ENCODE measurements at regions not wholly inside any gene's neighbourhood (a gene's known extent, or its start where the extent isn't known, plus 50 kb on each side); places are given as distances from the start of the nearest gene placed in this dataset.

DNA sequence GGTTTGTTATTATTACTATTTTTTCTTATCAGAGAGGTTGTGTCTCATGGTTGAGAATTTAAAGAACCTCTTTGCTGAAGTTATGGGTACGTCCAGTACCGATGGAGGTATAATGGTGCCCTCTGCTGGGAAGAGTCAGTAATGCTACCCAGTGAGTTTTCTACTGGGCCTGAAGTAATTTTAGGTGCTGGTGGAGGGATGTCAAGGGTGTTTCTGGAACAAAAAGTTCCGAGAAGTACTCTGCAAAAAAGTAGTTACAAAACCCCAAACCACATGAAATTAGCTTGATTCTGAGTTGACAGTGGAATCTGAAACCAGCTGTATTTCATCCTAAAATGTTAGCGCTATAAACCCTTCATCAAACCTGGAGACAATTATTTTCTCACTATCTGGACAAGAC, 102.5 kb upstream of the MID1 start:
- TF ChIP-seq, protein P1, sequence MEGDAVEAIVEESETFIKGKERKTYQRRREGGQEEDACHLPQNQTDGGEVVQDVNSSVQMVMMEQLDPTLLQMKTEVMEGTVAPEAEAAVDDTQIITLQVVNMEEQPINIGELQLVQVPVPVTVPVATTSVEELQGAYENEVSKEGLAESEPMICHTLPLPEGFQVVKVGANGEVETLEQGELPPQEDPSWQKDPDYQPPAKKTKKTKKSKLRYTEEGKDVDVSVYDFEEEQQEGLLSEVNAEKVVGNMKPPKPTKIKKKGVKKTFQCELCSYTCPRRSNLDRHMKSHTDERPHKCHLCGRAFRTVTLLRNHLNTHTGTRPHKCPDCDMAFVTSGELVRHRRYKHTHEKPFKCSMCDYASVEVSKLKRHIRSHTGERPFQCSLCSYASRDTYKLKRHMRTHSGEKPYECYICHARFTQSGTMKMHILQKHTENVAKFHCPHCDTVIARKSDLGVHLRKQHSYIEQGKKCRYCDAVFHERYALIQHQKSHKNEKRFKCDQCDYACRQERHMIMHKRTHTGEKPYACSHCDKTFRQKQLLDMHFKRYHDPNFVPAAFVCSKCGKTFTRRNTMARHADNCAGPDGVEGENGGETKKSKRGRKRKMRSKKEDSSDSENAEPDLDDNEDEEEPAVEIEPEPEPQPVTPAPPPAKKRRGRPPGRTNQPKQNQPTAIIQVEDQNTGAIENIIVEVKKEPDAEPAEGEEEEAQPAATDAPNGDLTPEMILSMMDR (IDR thresholded peaks at IDR 0.05; ENCODE audit: extremely low read depth, insufficient read depth, missing control alignments) = peak; percentile 80
- peak; percentile 67 for DNase-seq (ENCODE audit: low spot score)
- in situ Hi-C loops (cut with MboI; ENCODE audit: low pct_unique_long_range_greater_than_20kb, low sequenced_read_pairs, unreplicated experiment) = no loop called here

DNA sequence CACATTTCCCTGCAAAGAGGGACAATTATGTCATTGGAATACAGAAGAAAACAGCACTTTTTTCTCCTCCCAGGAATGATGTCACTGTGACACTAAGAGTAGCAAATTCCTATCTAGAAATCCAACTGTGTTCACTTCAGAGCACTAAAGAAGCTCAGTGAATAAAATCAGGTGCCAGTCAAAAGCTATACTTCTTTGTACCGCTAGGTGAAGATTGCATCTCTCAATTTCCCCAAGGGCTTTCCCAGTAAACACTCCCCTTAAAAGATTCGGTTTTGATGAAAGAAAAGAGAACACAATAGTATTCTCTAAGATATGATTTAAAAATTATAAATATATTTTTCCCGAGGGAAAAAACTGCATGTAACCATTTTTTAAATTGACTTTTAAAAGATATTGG, 104.7 kb upstream of the MID1 start:
- TF ChIP-seq, protein P1 (IDR thresholded peaks at IDR 0.05; ENCODE audit: extremely low read depth, insufficient read depth, missing control alignments) = peak; percentile 29
- in situ Hi-C loops (cut with MboI; ENCODE audit: low pct_unique_long_range_greater_than_20kb, low sequenced_read_pairs, unreplicated experiment) = no loop called here
- peak; percentile 25 for DNase-seq (ENCODE audit: low spot score)

DNA sequence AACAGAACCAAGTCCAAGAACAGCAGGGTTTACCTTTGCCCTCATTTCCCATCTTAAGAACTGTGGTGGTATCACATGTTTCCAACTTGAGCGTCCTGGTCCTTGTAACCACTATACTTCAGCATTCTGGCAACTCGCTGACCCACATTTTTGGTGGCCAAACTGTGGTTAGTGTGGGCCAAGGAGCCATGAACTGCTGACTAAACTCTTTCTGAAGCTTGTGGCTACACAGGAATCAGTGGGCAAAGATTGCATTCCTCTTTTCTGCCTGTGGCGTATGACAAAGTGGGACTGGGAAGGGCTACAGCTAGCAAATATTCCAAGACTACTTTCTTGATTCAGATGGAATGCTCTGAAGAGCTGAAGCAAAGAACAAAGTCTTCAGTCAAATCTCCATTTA, 106.3 kb upstream of the MID1 start:
- DNase-seq (ENCODE audit: low spot score) = no peak
- in situ Hi-C loops (cut with MboI; ENCODE audit: low pct_unique_long_range_greater_than_20kb, low sequenced_read_pairs, unreplicated experiment) = no loop called here
- TF ChIP-seq, protein P1 (IDR thresholded peaks at IDR 0.05; ENCODE audit: extremely low read depth, insufficient read depth, missing control alignments) = no peak

DNA sequence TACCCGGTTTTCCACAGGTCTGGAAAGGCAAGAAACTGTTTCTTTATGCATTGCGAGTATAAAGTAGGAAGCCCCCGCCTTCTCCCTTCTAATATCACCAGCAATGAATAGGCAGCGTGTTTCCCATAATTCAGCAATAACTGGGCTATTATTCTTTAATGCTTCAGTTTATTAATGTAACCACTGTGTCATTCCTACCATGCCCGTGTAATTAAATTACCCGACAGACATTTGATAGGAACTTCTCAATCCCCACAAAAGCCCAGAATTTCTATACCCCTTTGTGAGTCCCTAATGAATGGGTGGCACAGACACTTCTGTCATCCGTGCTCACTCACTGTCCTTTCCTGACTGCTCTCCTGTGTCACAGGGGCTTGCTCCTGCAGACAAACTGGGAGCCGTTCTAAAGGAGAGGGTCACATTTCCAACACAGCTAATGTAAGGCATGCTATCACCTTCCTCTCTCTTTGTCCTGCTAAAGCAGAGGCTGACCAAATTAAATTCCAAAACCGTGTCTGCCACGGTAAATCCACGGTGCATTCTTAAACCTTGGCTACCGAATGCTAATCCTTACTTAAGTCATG, 108.5 kb upstream of the MID1 start:
- in situ Hi-C loops (cut with MboI; ENCODE audit: low pct_unique_long_range_greater_than_20kb, low sequenced_read_pairs, unreplicated experiment) = no loop called here
- DNase-seq (ENCODE audit: low spot score) = no peak
- TF ChIP-seq, protein P1 (IDR thresholded peaks at IDR 0.05; ENCODE audit: extremely low read depth, insufficient read depth, missing control alignments) = no peak

DNA sequence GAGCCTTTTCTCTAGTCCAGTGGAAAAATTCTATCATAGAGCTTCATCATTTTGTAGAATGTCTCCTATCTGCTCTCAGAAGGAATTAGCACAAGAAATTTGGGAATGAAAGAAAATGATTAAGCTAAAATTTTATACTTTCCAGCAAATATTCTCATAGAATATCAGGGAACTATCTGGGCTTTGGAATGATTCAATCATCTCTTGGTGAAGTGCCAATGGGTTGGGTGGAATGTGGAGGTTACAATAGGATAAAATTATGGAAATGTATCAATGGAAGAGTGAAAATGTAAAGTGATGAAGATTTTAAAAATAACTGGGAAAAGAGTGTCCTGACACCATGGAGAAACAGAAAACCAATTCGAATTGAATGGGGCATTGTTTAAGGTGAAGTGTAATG, 119.0 kb upstream of the MID1 start:
- DNase-seq (ENCODE audit: low spot score) = no peak
- in situ Hi-C loops (cut with MboI; ENCODE audit: low pct_unique_long_range_greater_than_20kb, low sequenced_read_pairs, unreplicated experiment) = no loop called here
- TF ChIP-seq, protein P1 (IDR thresholded peaks at IDR 0.05; ENCODE audit: extremely low read depth, insufficient read depth, missing control alignments) = no peak

DNA sequence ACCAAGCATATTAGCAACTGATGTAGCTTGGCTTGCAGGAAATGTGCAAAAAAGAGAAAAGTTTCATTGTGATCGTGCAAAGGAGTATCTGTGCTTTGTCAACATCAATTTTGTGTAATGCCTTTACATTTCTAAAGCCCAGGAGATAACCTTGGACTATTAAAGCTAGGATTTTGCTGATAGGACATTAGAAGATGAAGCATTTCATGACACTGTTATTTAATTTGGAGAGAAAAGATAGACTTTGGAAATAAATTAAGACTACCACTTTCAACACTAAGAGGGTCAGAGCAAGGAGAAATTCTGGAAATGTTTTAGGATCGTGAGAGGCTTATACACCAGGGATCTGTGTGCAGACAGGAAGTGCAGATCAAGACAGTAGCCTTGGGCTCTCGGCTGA, 120.6 kb upstream of the MID1 start:
- TF ChIP-seq, protein P1 (IDR thresholded peaks at IDR 0.05; ENCODE audit: extremely low read depth, insufficient read depth, missing control alignments) = no peak
- DNase-seq (ENCODE audit: low spot score) = no peak
- in situ Hi-C loops (cut with MboI; ENCODE audit: low pct_unique_long_range_greater_than_20kb, low sequenced_read_pairs, unreplicated experiment) = no loop called here

DNA sequence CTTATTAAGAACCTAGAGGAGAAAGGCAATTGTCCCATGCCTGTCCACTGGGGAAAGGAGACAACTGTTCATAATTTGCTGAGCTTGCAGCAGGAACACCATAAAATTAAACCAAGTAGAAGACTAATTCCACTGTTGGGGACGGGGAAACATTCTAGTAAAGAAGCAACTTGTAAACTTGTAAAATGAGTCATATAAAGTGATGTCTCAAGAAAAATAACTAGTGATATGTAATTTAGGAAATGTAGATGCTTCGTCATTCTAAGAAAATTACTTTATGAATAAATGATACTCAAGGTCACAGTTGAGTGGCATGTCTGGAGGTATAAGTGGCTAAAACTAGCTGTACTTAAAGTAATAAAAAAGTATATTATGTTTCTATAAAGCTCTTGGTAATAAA, 121.2 kb upstream of the MID1 start:
- in situ Hi-C loops (cut with MboI; ENCODE audit: low pct_unique_long_range_greater_than_20kb, low sequenced_read_pairs, unreplicated experiment) = no loop called here
- TF ChIP-seq, protein P1 (IDR thresholded peaks at IDR 0.05; ENCODE audit: extremely low read depth, insufficient read depth, missing control alignments) = no peak
- DNase-seq (ENCODE audit: low spot score) = no peak

Data from GM13977 (cell line).